Gastroesophageal sphincter (tissue), 4 donors: ENCODE measurements at regions not wholly inside any gene's neighbourhood (a gene's known extent, or its start where the extent isn't known, plus 50 kb on each side); places are given as distances from the start of the nearest gene placed in this dataset.
"Not testable (repeated sequence)": the region's sequence is repeated elsewhere in the genome, so short reads cannot be mapped to it uniquely, and the experiment has no call there.

Source experiments
- ATAC-seq: fragments of 150-250 bp; one replicate; pipeline ENCODE4 v1.9.1; 2016; ENCODE audit warnings: mild to moderate bottlenecking, moderate library complexity
- H3K27ac ChIP-seq, 4 donors: fragments of 200-600 bp; sonication (generic) in 3 of 4; 1 replicate in 3 of 4; 2 replicates in 1 of 4; pipeline ENCODE4 v1.5.1; 2016 to 2019
- H3K27me3 ChIP-seq: fragments of 200-600 bp; sonication (generic); one replicate; pipeline ENCODE4 v1.5.1; 2019
- H3K36me3 ChIP-seq, 2 donors: fragments of 200-600 bp; sonication (generic); one replicate each; pipeline ENCODE4 v1.5.1; 2019; ENCODE audit warnings: control low read depth in 1 of 2
- H3K4me1 ChIP-seq, 3 donors: fragments of 200-600 bp; sonication (generic); 1 replicate in 2 of 3; 2 replicates in 1 of 3; pipeline ENCODE4 v1.5.1; 2016 to 2019; ENCODE audit warnings: control low read depth in 2 of 3
- H3K4me3 ChIP-seq, 2 donors: fragments of 200-600 bp; sonication (generic); one replicate each; pipeline ENCODE4 v1.5.1; 2019; ENCODE audit warnings: mild to moderate bottlenecking in 1 of 2, moderate library complexity in 1 of 2
- H3K9me3 ChIP-seq, 3 donors: fragments of 200-600 bp; sonication (generic); one replicate each; pipeline ENCODE4 v1.5.1; 2017 to 2019; ENCODE audit warnings: control low read depth in 2 of 3
- EP300 ChIP-seq: sonication (generic); formaldehyde crosslinking; IDR thresholded peaks from one replicate; pipeline ENCODE4 v1.6.1; 2017; ENCODE audit warnings: antibody characterized with exemption, mild to moderate bottlenecking
- POLR2A ChIP-seq, 2 donors: fragments of 450-650 bp; IDR thresholded peaks; one replicate each; pipeline ENCODE4 v1.6.1; 2017; ENCODE audit warnings: antibody characterized with exemption in 2 of 2, mild to moderate bottlenecking in 2 of 2, moderate library complexity in 1 of 2
- POLR2AphosphoS5 ChIP-seq: sonication (generic); formaldehyde crosslinking; IDR thresholded peaks from one replicate; pipeline ENCODE4 v1.6.1; 2017; ENCODE audit warnings: antibody characterized with exemption
- WGBS, 2 donors: methylation state at CpG; one replicate each; pipeline ENCODE4 v1.1.5; 2018; ENCODE audit warnings: low coverage in 1 of 2; 5-methylcytosine and 5-hydroxymethylcytosine counted together
- TF ChIP-seq, protein P1 (sequence below), 4 experiments: fragments of 200-600 bp in 2 of 4; fragments of 450-650 bp in 2 of 4; sonication (generic) in 1 of 4; IDR thresholded peaks; one replicate each; pipeline ENCODE4 v1.5.1; 2017 to 2019; ENCODE audit warnings: antibody characterized with exemption in 4 of 4, mild to moderate bottlenecking in 2 of 4, moderate library complexity in 2 of 4

DNA sequence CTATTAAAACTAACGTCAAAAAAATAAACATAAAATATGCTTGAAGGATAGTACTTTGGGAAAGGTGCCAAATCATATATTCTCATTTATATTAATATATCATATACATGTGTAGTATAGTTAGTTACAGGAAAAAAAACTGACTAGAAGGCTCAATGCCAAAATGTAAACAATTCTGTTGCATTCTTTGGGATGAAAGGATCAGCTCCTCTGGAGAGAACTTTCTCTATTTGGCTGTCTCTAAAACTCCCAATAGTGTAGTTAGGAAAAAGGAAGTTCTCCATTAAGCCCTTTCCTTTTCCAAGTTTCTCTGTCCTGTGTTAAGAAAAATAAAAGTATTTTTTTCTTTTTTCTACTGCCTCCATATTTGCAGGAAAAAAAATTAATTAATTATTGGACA, 86.5 kb upstream of the BTN3A2 start:
- Histone ChIP-seq H3K36me3 (peaks cover 0 to 11% of the 10 kb centered on the region in 2 donors), H3K9me3 (no peaks in the 10 kb centered on the region), H3K4me1 (peaks cover 0 to 25% (median 0%) of the 10 kb centered on the region in 3 donors), H3K4me3 (no peak overlapping the region), H3K27ac (no peak overlapping the region), H3K27me3 (peaks cover 18% of the 10 kb centered on the region)
- WGBS, 2 donors, result 10 to 25% methylated on average over 1 of the region's 1 CpG
- TF ChIP-seq EP300 (no peak), POLR2A (IDR thresholded peaks at IDR 0.05) (no peak), POLR2AphosphoS5 (no peak)
- TF ChIP-seq, protein P1, sequence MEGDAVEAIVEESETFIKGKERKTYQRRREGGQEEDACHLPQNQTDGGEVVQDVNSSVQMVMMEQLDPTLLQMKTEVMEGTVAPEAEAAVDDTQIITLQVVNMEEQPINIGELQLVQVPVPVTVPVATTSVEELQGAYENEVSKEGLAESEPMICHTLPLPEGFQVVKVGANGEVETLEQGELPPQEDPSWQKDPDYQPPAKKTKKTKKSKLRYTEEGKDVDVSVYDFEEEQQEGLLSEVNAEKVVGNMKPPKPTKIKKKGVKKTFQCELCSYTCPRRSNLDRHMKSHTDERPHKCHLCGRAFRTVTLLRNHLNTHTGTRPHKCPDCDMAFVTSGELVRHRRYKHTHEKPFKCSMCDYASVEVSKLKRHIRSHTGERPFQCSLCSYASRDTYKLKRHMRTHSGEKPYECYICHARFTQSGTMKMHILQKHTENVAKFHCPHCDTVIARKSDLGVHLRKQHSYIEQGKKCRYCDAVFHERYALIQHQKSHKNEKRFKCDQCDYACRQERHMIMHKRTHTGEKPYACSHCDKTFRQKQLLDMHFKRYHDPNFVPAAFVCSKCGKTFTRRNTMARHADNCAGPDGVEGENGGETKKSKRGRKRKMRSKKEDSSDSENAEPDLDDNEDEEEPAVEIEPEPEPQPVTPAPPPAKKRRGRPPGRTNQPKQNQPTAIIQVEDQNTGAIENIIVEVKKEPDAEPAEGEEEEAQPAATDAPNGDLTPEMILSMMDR (IDR thresholded peaks at IDR 0.05), result no peak
- no peak for ATAC-seq

DNA sequence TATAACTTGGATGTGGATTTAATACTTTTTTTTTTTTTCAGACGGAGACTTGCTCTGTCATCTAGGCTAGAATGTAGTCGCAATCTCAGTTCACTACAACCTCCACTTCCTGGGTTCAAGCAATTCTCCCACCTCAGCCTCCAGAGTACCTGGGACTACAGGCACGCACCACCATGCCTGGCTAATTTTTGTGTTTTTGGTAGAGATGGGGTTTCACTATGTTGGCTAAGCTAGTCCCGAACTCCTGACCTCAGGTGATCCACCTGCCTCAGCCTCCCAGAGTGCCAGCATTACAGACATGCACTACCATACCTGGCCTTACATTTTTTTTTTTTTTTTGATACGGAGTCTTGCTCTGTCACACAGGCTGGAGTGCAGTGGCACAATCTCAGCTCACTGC, 85.6 kb upstream of the BTN3A2 start:
- peaks cover 0 to 11% of the 10 kb centered on the region in 2 donors for H3K36me3 ChIP-seq
- peaks cover 10% of the 10 kb centered on the region for H3K27me3 ChIP-seq
- H3K4me3 ChIP-seq, ATAC-seq, H3K27ac ChIP-seq, H3K9me3 ChIP-seq: not testable (repeated sequence)
- WGBS, 2 donors, result 97 to 100% methylated on average over 4 to 5 of the region's 5 CpGs
- peaks cover 0 to 30% (median 5%) of the 10 kb centered on the region in 3 donors for H3K4me1 ChIP-seq

DNA sequence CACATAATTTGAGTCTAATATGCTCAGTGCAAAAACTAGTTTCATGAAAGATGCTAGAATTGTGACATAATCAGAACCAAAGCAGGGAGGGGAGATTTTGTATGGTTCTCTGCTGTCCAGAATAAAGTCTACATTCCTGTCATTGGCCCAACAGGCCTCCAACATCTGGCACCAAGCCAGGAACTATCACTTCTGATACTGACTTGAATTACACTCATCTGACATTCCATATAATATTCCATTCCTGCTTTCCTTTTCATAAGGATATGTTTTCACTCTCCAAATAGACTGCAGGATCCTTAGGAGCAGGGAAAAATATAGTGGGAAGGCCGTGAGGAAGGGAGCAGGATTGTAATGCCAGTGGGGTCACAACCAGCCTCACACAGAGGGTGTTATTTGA, 84.6 kb upstream of the BTN3A2 start:
- WGBS, 2 donors, result 80 to 100% methylated on average over 1 of the region's 1 CpG
- Histone ChIP-seq H3K36me3 (peaks cover 0 to 11% of the 10 kb centered on the region in 2 donors), H3K9me3 (no peaks in the 10 kb centered on the region), H3K27me3 (peaks cover 2% of the 10 kb centered on the region), H3K27ac (no peak overlapping the region), H3K4me3 (no peak overlapping the region), H3K4me1 (peaks cover 0 to 25% (median 5%) of the 10 kb centered on the region in 3 donors)
- TF ChIP-seq POLR2A (IDR thresholded peaks at IDR 0.05), result no peak
- ATAC-seq, result no peak

DNA sequence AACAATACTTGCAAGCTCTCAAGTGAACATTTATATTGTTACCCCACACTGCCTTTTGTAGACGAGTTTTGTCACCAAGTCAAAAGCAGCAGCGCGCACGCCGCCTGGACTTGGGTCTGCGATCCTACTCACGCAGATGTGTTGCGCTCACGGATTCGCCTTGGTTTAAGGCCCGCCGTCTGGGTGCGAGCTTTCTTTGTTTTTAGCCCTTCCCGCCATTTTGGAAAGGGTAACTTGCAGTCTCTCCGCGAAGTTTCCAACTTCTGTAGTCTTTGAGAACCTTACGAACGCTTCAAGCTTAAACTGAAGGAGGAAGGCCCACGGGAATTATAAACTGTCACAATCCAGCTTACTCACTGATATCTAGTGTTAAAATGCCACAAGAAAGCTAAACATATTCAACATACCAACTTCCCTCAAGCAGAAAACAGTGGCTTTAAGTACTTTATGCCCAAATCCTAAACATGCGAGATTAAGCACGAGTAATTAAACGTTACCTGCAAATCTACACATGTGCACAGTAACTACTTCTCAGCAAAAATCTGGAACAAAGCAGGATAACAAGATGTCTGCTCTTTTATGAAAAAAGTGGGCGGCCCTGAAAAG, 80.4 kb upstream of the BTN3A2 start:
- TF ChIP-seq, protein P1 (IDR thresholded peaks at IDR 0.05), result no peak
- peak; percentile 17 for TF ChIP-seq POLR2AphosphoS5
- peaks cover 0 to 11% of the 10 kb centered on the region in 2 donors for H3K36me3 ChIP-seq
- H3K4me3 ChIP-seq, result peak overlapping the region; percentile 65 to 95
- H3K27me3 ChIP-seq, result no peaks in the 10 kb centered on the region
- 0% methylated on average over 18 to 23 of the region's 23 CpGs for WGBS, 2 donors
- ATAC-seq, result no peak
- H3K4me1 ChIP-seq, result peaks cover 0 to 30% (median 5%) of the 10 kb centered on the region in 3 donors
- peak overlapping the region; percentile 92 to 99 (median 95) for H3K27ac ChIP-seq
- no peaks in the 10 kb centered on the region for H3K9me3 ChIP-seq

DNA sequence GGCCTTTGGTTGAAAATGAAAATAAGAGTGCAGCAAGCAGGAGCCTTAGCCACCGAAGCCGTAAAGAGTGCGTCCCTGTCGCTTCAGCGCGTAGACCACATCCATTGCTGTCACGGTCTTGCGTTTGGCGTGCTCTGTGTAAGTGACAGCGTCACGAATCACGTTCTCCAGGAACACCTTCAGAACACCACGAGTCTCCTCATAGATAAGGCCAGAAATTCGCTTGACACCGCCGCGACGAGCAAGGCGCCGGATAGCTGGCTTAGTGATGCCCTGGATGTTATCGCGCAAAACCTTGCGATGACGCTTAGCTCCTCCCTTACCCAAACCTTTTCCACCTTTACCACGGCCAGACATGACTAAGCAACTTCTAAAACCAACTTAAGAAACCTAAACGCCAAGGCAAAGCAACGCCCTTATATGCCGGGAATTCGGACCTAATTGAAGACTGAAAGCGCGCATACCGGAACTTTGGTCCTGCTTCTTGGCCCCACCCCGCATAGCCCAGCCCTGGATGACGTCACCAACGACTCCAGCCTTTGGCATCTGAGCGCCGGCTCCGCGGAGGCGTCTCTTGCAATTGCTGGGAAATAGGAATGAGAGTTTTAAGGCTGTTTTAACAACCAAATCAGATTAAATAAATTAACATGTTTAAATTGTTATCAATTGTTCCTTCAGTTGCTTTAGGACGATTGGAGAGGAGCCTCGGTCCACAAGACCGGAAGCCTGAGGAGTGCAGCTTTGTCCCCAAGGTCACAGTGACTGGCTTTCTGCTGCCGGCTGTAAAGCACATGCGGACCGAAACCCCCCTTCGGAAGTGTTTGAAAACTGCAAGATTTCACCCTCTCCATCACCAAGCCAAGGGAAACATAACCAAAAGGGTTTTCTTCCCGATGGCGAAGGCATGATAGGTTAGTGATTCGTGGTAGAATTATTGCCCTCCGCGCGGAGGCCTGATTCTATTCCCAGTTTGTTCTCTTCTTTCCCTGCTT, 79.6 kb upstream of the BTN3A2 start:
- Histone ChIP-seq H3K9me3 (no peaks in the 10 kb centered on the region), H3K36me3 (peaks cover 0 to 11% of the 10 kb centered on the region in 2 donors), H3K4me3 (peak overlapping the region; percentile 65 to 95), H3K27me3 (no peaks in the 10 kb centered on the region), H3K4me1 (peaks cover 0 to 30% (median 5%) of the 10 kb centered on the region in 3 donors), H3K27ac (peak overlapping the region; percentile 92 to 99 (median 95))
- ATAC-seq, result peak; percentile 96
- TF ChIP-seq POLR2AphosphoS5 (peak; percentile 98), POLR2A (IDR thresholded peaks at IDR 0.05) (peak; percentile 85 to 86), EP300 (no peak)
- TF ChIP-seq, protein P1 (IDR thresholded peaks at IDR 0.05), result no peak
- WGBS, 2 donors, result 0 to 1% methylated on average over 26 to 33 of the region's 53 CpGs
